Endothelial cell of umbilical vein (primary cell): ENCODE measurements at regions not wholly inside any gene's neighbourhood (a gene's known extent, or its start where the extent isn't known, plus 50 kb on each side); places are given as distances from the start of the nearest gene placed in this dataset.

Source experiments
- CTCF ChIP-seq, 2 donors: IDR thresholded peaks; 1 replicate in 1 of 2; 2 replicates in 1 of 2; pipeline ENCODE4 v1.5.1; 2011; ENCODE audit warnings: low read length in 2 of 2, mild to moderate bottlenecking in 2 of 2, moderate library complexity in 2 of 2, control low read depth in 1 of 2, inconsistent platforms in 1 of 2, low read depth in 1 of 2; ENCODE audit not compliant: insufficient read depth in 1 of 2; ENCODE audit errors: extremely low read depth in 1 of 2
- EZH2 ChIP-seq: IDR thresholded peaks from 2 replicates; pipeline ENCODE4 v1.6.1; 2012; ENCODE audit warnings: borderline replicate concordance, low read depth, mild to moderate bottlenecking, moderate library complexity, low read length, inconsistent platforms; ENCODE audit not compliant: severe bottlenecking
- FOS ChIP-seq: IDR thresholded peaks from 2 replicates; pipeline ENCODE4 v1.6.1; 2011; ENCODE audit warnings: mild to moderate bottlenecking, low read length, moderate library complexity, borderline replicate concordance; ENCODE audit not compliant: insufficient read depth
- POLR2A ChIP-seq: IDR thresholded peaks from 2 replicates; pipeline ENCODE4 v1.6.1; 2012; ENCODE audit warnings: low read depth, mild to moderate bottlenecking, control low read depth, low read length
- POLR2AphosphoS5 ChIP-seq: IDR thresholded peaks from 2 replicates; pipeline ENCODE4 v1.6.1; 2012; ENCODE audit warnings: low read depth, mild to moderate bottlenecking, control low read depth, low read length, moderate library complexity; ENCODE audit not compliant: insufficient read depth
- TF ChIP-seq, protein P1 (sequence below): IDR thresholded peaks from 2 replicates; pipeline ENCODE4 v1.6.1; 2011; ENCODE audit not compliant: insufficient read depth, insufficient read length

GRCh38 chr4:32180086-32180485, 1459.9 kb downstream of the PCDH7 start:
- TF ChIP-seq POLR2A (no peak), CTCF (IDR thresholded peaks at IDR 0.05; ENCODE audit: extremely low read depth in 1 of 2, insufficient read depth in 1 of 2, low read depth in 1 of 2, low read length in 2 of 2) (no peak), POLR2AphosphoS5 (no peak), EZH2 (no peak), FOS (no peak)
- TF ChIP-seq, protein P1, sequence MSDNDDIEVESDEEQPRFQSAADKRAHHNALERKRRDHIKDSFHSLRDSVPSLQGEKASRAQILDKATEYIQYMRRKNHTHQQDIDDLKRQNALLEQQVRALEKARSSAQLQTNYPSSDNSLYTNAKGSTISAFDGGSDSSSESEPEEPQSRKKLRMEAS, result no peak
